ENCODE measurements at regions not wholly inside any gene's neighbourhood (a gene's known extent, or its start where the extent isn't known, plus 50 kb on each side); places are given as distances from the start of the nearest gene placed in this dataset.

- Histone ChIP-seq H3K27ac (ENCODE audit: low read depth, low read length) (no peak overlapping the region), H3K27me3 (ENCODE audit: insufficient read depth, low read length) (no peaks in the 10 kb centered on the region), H3K9me3 (ENCODE audit: control insufficient read depth in 1 of 2, insufficient read depth in 1 of 2, low read depth in 1 of 2, low read length in 2 of 2) (peaks cover 20 to 21% of the 10 kb centered on the region in 2 experiments; a peak in 2 of 4 replicates), H3K9ac (ENCODE audit: low read length) (no peak overlapping the region), H3K4me3 (replicated peaks in 1 of 2; ENCODE audit: low read depth in 1 of 2, low read length in 2 of 2) (no peak overlapping the region), H2AFZ (ENCODE audit: low read depth, low read length, poor library complexity, severe bottlenecking) (no peak overlapping the region), H3K4me2 (ENCODE audit: low read length) (no peak overlapping the region), H4K20me1 (ENCODE audit: insufficient read depth) (no peaks in the 10 kb centered on the region), H3K36me3 (ENCODE audit: control insufficient read depth in 1 of 2, insufficient read depth in 2 of 2, low read length in 2 of 2) (no peaks in the 10 kb centered on the region), H3K79me2 (ENCODE audit: insufficient read depth, low read length) (no peaks in the 10 kb centered on the region), H3K4me1 (ENCODE audit: control insufficient read depth in 1 of 2, insufficient read depth in 2 of 2, low read length in 2 of 2) (no peaks in the 10 kb centered on the region), H3K9me2 (ENCODE audit: insufficient read depth) (no peaks in the 10 kb centered on the region)
- intact Hi-C loops (cut with micrococcal nuclease): no loop called here
- ATAC-seq (no peak), DNase-seq (ENCODE audit: low read depth, low spot score) (no peak)
- RAD21 ChIA-PET (ENCODE audit: low non-redundant PET in 1 of 2, low total read pairs in 2 of 2, uncharacterized antibody in 2 of 2, unreplicated experiment in 2 of 2): no interaction called here
- CTCF ChIA-PET: no interaction called here
- no TSS peak for BruUV-seq (replicated peaks)
- TF ChIP-seq ELF1 (IDR thresholded peaks at IDR 0.05; ENCODE audit: borderline replicate concordance, low read depth) (no peak), EGR1 (IDR thresholded peaks at IDR 0.05; ENCODE audit: low read depth) (no peak), SP1 (IDR thresholded peaks at IDR 0.05; ENCODE audit: low read depth) (no peak), EZH2phosphoT487 (IDR thresholded peaks at IDR 0.05; ENCODE audit: borderline replicate concordance) (no peak), CBX3 (IDR thresholded peaks at IDR 0.05; ENCODE audit: low read depth) (no peak), ZFX (IDR thresholded peaks at IDR 0.05) (no peak), SIN3A (IDR thresholded peaks at IDR 0.05; ENCODE audit: low read depth) (no peak), POLR2A (IDR thresholded peaks at IDR 0.05; ENCODE audit: borderline replicate concordance, extremely low read depth, insufficient read depth, insufficient read length) (no peak), POLR2AphosphoS5 (IDR thresholded peaks at IDR 0.05; ENCODE audit: low read depth, low read length) (no peak), RAD21 (IDR thresholded peaks at IDR 0.05; ENCODE audit: low read depth) (no peak), FOSL1 (IDR thresholded peaks at IDR 0.05; ENCODE audit: low read depth) (no peak), ATF3 (IDR thresholded peaks at IDR 0.05) (no peak), ZNF274 (IDR thresholded peaks at IDR 0.05; ENCODE audit: low read depth, low read length) (no peak), CEBPB (IDR thresholded peaks at IDR 0.05; ENCODE audit: low read depth) (no peak), MAX (IDR thresholded peaks at IDR 0.05) (no peak), JUND (IDR thresholded peaks at IDR 0.05) (no peak), SRF (IDR thresholded peaks at IDR 0.05; ENCODE audit: low read depth) (no peak)
- POLR2A ChIA-PET: no interaction called here
Measured at GRCh38 chr5:2670940-2671339, 80.5 kb downstream of the IRX2 start.

Data from HCT116 (cell line).